ENCODE measurements at regions not wholly inside any gene's neighbourhood (a gene's known extent, or its start where the extent isn't known, plus 50 kb on each side); places are given as distances from the start of the nearest gene placed in this dataset.

DNA sequence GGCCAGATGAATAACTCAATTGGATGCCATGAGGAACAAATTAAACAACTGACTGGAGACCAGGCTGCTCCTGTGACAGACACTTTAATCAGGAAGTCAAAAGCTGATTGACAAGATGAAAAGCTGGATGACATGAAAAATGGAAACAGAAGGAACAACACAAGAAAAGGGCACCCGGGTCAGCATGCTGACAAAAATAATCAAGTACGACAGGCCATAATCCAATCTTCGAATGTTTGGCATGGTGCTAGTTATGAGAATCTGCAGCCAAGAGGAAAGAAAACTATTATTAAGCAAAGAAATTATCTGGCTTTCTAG lies 544.7 kb downstream of the ETNK1 start:
- no TSS peak for BruUV-seq (replicated peaks)
- ATAC-seq (ENCODE audit: low read depth): no peak
- Histone ChIP-seq H4K5ac (ENCODE audit: low read depth, low read length) (no peak overlapping the region), H3K23ac (ENCODE audit: low read depth, low read length) (no peak overlapping the region), H3K9me3 (ENCODE audit: control insufficient read depth, insufficient read depth, low read length) (no peaks in the 10 kb centered on the region), H3K18ac (ENCODE audit: low read depth, low read length) (no peak overlapping the region), H2AFZ (replicated peaks; ENCODE audit: low read length, poor library complexity) (no peak overlapping the region), H2BK120ac (ENCODE audit: low read depth, low read length) (no peak overlapping the region), H3K4me1 (ENCODE audit: control insufficient read depth, insufficient read depth, low read length) (no peaks in the 10 kb centered on the region), H3K36me3 (ENCODE audit: control insufficient read depth, insufficient read depth, low read length) (no peaks in the 10 kb centered on the region), H2AK5ac (ENCODE audit: low read depth, low read length) (no peak overlapping the region), H3K9me1 (ENCODE audit: insufficient read depth, low read length) (no peaks in the 10 kb centered on the region), H3K56ac (ENCODE audit: extremely low read depth, insufficient read depth, low read length) (no peak overlapping the region), H3K9ac (ENCODE audit: low read depth, low read length) (no peak overlapping the region), H3K27me3 (ENCODE audit: control insufficient read depth, insufficient read depth, low read length) (no peaks in the 10 kb centered on the region), H2AK9ac (replicated peaks; ENCODE audit: low read depth, low read length, poor library complexity) (no peak overlapping the region), H3K27ac (ENCODE audit: insufficient read depth, low read length) (no peak overlapping the region), H4K20me1 (ENCODE audit: insufficient read depth, low read length) (no peaks in the 10 kb centered on the region), H4K91ac (ENCODE audit: insufficient read depth, low read depth, low read length) (no peak overlapping the region), H3K4me2 (ENCODE audit: low read depth, low read length) (no peak overlapping the region), H3K14ac (replicated peaks; ENCODE audit: low read depth, low read length) (no peak overlapping the region), H2BK15ac (ENCODE audit: low read depth, low read length) (no peak overlapping the region), H3K79me1 (ENCODE audit: low read depth in 1 of 2, low read length in 2 of 2) (no peaks in the 10 kb centered on the region), H4K8ac (ENCODE audit: low read depth in 2 of 2, low read length in 2 of 2) (no peak overlapping the region), H2BK20ac (ENCODE audit: low read depth, low read length) (no peak overlapping the region), H3K4me3 (ENCODE audit: insufficient read depth, low read depth, low read length) (no peak overlapping the region), H2BK5ac (ENCODE audit: low read depth, low read length, poor library complexity, severe bottlenecking) (no peak overlapping the region), H3K4ac (ENCODE audit: low read depth, low read length) (no peak overlapping the region)
- TF ChIP-seq POLR2A (IDR thresholded peaks at IDR 0.05; ENCODE audit: low read depth, low read length) (no peak), CHD1 (IDR thresholded peaks at IDR 0.05; ENCODE audit: low read depth, low read length) (no peak), NFE2L2 (IDR thresholded peaks at IDR 0.05; ENCODE audit: low read depth, low read length) (no peak)
- TF ChIP-seq, protein P1, sequence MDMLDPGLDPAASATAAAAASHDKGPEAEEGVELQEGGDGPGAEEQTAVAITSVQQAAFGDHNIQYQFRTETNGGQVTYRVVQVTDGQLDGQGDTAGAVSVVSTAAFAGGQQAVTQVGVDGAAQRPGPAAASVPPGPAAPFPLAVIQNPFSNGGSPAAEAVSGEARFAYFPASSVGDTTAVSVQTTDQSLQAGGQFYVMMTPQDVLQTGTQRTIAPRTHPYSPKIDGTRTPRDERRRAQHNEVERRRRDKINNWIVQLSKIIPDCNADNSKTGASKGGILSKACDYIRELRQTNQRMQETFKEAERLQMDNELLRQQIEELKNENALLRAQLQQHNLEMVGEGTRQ (IDR thresholded peaks at IDR 0.05; ENCODE audit: low read depth, low read length): no peak
- no peak for DNase-seq
- ChIA-PET POLR2A (ENCODE audit: unreplicated experiment) (no interaction called here), CTCF (no interaction called here)
- dilution Hi-C loops (cut with HindIII; ENCODE audit: low sequenced_read_pairs, unreplicated experiment) (no loop called here), in situ Hi-C loops (cut with MboI; ENCODE audit: low sequenced_read_pairs) (no loop called here), intact Hi-C loops (cut with micrococcal nuclease) (no loop called here)
- WGBS, 2 experiments (ENCODE audit: extremely low coverage in 2 of 2, insufficient read length in 1 of 2): 80% methylated on average over 1 of the region's 3 CpGs; no CpG with 5 or more reads in 1 of the 2 experiments
